ENCODE measurements at regions not wholly inside any gene's neighbourhood (a gene's known extent, or its start where the extent isn't known, plus 50 kb on each side); places are given as distances from the start of the nearest gene placed in this dataset.
"Not testable (repeated sequence)": the region's sequence is repeated elsewhere in the genome, so short reads cannot be mapped to it uniquely, and the experiment has no call there.

- not testable (repeated sequence) for TF ChIP-seq POLR2A (IDR thresholded peaks at IDR 0.05; ENCODE audit: low read depth, low read length); TAF1 (IDR thresholded peaks at IDR 0.05; ENCODE audit: low read depth, low read length); POLR2AphosphoS5 (IDR thresholded peaks at IDR 0.05; ENCODE audit: low read depth, low read length); POU2F2 (IDR thresholded peaks at IDR 0.05; ENCODE audit: low read depth, low read length); PAX5 (IDR thresholded peaks at IDR 0.05; ENCODE audit: insufficient read depth, low read length, severe bottlenecking); SPI1 (IDR thresholded peaks at IDR 0.05; ENCODE audit: low read depth, low read length)
Measured at GRCh38 chr11:49283911-49284310, 75.5 kb upstream of the FOLH1 start.
